HL-60 (cell line): ENCODE measurements at regions not wholly inside any gene's neighbourhood (a gene's known extent, or its start where the extent isn't known, plus 50 kb on each side); places are given as distances from the start of the nearest gene placed in this dataset.

ENCODE experiments used
- GABPA ChIP-seq: IDR thresholded peaks from 2 replicates; pipeline ENCODE4 v1.6.1; 2012; ENCODE audit warnings: low read depth
- POLR2AphosphoS5 ChIP-seq: IDR thresholded peaks from 2 replicates; pipeline ENCODE4 v1.6.1; 2012; ENCODE audit warnings: low read depth
- TF ChIP-seq, protein P1 (sequence below): IDR thresholded peaks from one replicate; pipeline ENCODE4 v1.5.1; 2011; ENCODE audit warnings: low read length, control low read depth, inconsistent platforms; ENCODE audit not compliant: insufficient read depth
- TF ChIP-seq, protein P2 (sequence below): IDR thresholded peaks from 2 replicates; pipeline ENCODE4 v1.6.1; 2012; ENCODE audit warnings: low read depth; ENCODE audit not compliant: insufficient replicate concordance

DNA sequence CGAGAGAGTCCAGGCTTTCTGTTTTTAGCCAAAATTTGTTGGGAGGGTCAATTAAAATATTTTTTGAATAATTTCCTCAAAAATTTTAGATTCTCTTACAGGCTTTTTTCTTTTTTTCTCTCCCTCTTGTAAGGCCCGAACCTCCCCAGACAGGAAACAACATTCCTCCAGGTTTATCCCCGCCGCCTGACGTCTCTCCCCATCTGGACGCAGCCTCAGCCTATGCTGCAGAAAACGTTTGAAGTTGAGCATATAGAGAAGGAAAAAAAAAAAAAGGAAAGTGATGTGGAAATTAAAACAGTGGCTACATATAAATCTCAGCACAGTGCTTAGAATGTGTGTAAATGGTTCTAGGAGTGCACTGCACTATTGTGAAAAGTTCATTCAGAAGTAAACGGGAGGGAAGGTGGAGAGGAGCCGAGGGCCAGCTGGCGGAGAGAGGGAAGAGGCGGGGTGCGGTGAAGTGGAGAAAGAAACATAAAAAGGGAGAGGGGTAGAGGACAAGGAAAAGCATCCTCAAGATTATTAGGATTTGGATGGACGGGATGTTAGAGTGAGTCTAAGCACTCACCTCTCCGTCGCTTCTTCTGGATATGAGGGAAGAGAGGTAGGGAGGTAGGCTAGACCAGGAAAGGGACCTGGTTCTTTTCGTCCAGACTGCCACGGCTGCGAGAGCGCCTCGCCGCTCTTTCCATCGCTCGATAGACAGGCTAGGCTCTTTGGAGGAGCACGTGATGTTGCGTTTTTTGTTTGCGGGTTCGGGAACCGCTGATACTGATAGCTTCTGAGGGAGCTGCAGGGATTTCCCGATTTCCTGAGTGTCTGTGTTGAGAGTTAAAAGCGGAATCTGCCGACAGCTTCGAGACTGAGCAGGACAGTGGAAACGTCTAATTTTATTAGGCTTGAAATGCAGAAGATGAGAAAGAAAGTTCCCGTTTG is 98.7 kb downstream of the TRIM27 start:
- TF ChIP-seq, protein P1, sequence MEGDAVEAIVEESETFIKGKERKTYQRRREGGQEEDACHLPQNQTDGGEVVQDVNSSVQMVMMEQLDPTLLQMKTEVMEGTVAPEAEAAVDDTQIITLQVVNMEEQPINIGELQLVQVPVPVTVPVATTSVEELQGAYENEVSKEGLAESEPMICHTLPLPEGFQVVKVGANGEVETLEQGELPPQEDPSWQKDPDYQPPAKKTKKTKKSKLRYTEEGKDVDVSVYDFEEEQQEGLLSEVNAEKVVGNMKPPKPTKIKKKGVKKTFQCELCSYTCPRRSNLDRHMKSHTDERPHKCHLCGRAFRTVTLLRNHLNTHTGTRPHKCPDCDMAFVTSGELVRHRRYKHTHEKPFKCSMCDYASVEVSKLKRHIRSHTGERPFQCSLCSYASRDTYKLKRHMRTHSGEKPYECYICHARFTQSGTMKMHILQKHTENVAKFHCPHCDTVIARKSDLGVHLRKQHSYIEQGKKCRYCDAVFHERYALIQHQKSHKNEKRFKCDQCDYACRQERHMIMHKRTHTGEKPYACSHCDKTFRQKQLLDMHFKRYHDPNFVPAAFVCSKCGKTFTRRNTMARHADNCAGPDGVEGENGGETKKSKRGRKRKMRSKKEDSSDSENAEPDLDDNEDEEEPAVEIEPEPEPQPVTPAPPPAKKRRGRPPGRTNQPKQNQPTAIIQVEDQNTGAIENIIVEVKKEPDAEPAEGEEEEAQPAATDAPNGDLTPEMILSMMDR = no peak
- TF ChIP-seq POLR2AphosphoS5 (no peak), GABPA (no peak)
- TF ChIP-seq, protein P2, sequence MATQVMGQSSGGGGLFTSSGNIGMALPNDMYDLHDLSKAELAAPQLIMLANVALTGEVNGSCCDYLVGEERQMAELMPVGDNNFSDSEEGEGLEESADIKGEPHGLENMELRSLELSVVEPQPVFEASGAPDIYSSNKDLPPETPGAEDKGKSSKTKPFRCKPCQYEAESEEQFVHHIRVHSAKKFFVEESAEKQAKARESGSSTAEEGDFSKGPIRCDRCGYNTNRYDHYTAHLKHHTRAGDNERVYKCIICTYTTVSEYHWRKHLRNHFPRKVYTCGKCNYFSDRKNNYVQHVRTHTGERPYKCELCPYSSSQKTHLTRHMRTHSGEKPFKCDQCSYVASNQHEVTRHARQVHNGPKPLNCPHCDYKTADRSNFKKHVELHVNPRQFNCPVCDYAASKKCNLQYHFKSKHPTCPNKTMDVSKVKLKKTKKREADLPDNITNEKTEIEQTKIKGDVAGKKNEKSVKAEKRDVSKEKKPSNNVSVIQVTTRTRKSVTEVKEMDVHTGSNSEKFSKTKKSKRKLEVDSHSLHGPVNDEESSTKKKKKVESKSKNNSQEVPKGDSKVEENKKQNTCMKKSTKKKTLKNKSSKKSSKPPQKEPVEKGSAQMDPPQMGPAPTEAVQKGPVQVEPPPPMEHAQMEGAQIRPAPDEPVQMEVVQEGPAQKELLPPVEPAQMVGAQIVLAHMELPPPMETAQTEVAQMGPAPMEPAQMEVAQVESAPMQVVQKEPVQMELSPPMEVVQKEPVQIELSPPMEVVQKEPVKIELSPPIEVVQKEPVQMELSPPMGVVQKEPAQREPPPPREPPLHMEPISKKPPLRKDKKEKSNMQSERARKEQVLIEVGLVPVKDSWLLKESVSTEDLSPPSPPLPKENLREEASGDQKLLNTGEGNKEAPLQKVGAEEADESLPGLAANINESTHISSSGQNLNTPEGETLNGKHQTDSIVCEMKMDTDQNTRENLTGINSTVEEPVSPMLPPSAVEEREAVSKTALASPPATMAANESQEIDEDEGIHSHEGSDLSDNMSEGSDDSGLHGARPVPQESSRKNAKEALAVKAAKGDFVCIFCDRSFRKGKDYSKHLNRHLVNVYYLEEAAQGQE = no peak
